HCT116 (cell line): ENCODE measurements at regions not wholly inside any gene's neighbourhood (a gene's known extent, or its start where the extent isn't known, plus 50 kb on each side); places are given as distances from the start of the nearest gene placed in this dataset.

Experiments used
- ATAC-seq: fragments of 200-7000 bp; cut with Tn5 transposase; 2 replicates; pipeline ENCODE4 v1.9.1; 2020; ENCODE audit warnings: mild to moderate bottlenecking, moderate library complexity
- BruUV-seq: library from RNA; stranded (reverse); fragments of 400-500 nt; replicated peaks from 2 replicates; lab custom pipeline; 2021; lab: Mats Ljungman, UMichigan
- CTCF ChIA-PET: fragments of 300-600 bp; sonication (Branson Sonifier 250); formaldehyde crosslinking; loops from one replicate; lab custom pipeline; 2021; ENCODE audit warnings: antibody characterized with exemption; lab: Charles Lee
- POLR2A ChIA-PET: fragments of 300-600, 350-600 bp; sonication (Branson Sonifier 250); formaldehyde crosslinking; loops from one replicate; lab custom pipeline; 2021; ENCODE audit warnings: antibody characterized with exemption; lab: Charles Lee
- RAD21 ChIA-PET, 2 experiments: fragments of 300-600 bp; sonication (Branson Sonifier 250); formaldehyde crosslinking; loops; one replicate each; lab custom pipeline; 2023; ENCODE audit warnings: low total read pairs in 2 of 2; ENCODE audit not compliant: uncharacterized antibody in 2 of 2, unreplicated experiment in 2 of 2, low non-redundant PET in 1 of 2; lab: Charles Lee
- DNase-seq: peaks from one replicate; pipeline ENCODE4 v3.0.0-alpha.2; 2010; ENCODE audit warnings: low read depth, low spot score
- H2AFZ ChIP-seq: fragments of 200-600 bp; shearing (Covaris generic), sonication (generic); 2 replicates; pipeline ENCODE4 v1.6.1; 2017; ENCODE audit warnings: low read depth, mixed run types, mixed read lengths, antibody characterized with exemption, low read length; ENCODE audit not compliant: poor library complexity, severe bottlenecking
- H3K27ac ChIP-seq: 2 replicates; pipeline ENCODE4 v1.5.1; 2012; ENCODE audit warnings: low read depth, low read length
- H3K27me3 ChIP-seq: fragments of 200-600 bp; sonication (generic); 2 replicates; pipeline ENCODE4 v1.6.1; 2016; ENCODE audit warnings: mixed run types, low read length, mixed read lengths; ENCODE audit not compliant: insufficient read depth
- H3K36me3 ChIP-seq, 2 experiments: fragments of 200-500 bp in 1 of 2; fragments of 200-600 bp in 1 of 2; sonication (Bioruptor generic) in 1 of 2; sonication (generic) in 1 of 2; 2 replicates each; pipeline versions ENCODE4 v1.5.1 to v1.6.1; 2014 to 2016; ENCODE audit warnings: low read length in 2 of 2, inconsistent platforms in 1 of 2, mixed read lengths in 1 of 2, mixed run types in 1 of 2; ENCODE audit not compliant: insufficient read depth in 2 of 2, control insufficient read depth in 1 of 2
- H3K4me1 ChIP-seq, 2 experiments: fragments of 200-600 bp in 1 of 2; sonication (generic) in 1 of 2; 2 replicates each; pipeline versions ENCODE4 v1.5.1 to v1.6.1; 2012 to 2017; ENCODE audit warnings: low read length in 2 of 2, inconsistent platforms in 1 of 2, mild to moderate bottlenecking in 1 of 2, mixed read lengths in 1 of 2, mixed run types in 1 of 2, moderate library complexity in 1 of 2; ENCODE audit not compliant: insufficient read depth in 2 of 2, control insufficient read depth in 1 of 2
- H3K4me2 ChIP-seq: fragments of 200-600 bp; sonication (generic); 2 replicates; pipeline ENCODE4 v1.6.1; 2017; ENCODE audit warnings: mixed run types, low read length, mixed read lengths
- H3K4me3 ChIP-seq, 2 experiments: fragments of 200-600 bp in 1 of 2; sonication (generic) in 1 of 2; replicated peaks in 1 of 2; 2 replicates each; pipeline ENCODE4 v1.5.1; 2011 to 2016; ENCODE audit warnings: low read length in 2 of 2, control low read depth in 1 of 2, low read depth in 1 of 2, mild to moderate bottlenecking in 1 of 2, mixed read lengths in 1 of 2, mixed run types in 1 of 2
- H3K79me2 ChIP-seq: fragments of 200-600 bp; sonication (generic); 2 replicates; pipeline ENCODE4 v1.6.1; 2017; ENCODE audit warnings: mild to moderate bottlenecking, mixed run types, low read length, moderate library complexity, mixed read lengths; ENCODE audit not compliant: insufficient read depth
- H3K9ac ChIP-seq: fragments of 200-600 bp; sonication (generic); 2 replicates; pipeline ENCODE4 v1.6.1; 2016; ENCODE audit warnings: low read length, mixed read lengths
- H3K9me2 ChIP-seq: fragments of 200-600 bp; sonication (generic), shearing (Covaris generic); 2 replicates; pipeline ENCODE4 v1.6.1; 2017; ENCODE audit warnings: mixed run types, mild to moderate bottlenecking, moderate library complexity; ENCODE audit not compliant: insufficient read depth
- H3K9me3 ChIP-seq, 2 experiments: fragments of 200-500 bp in 1 of 2; fragments of 200-600 bp in 1 of 2; sonication (Bioruptor generic) in 1 of 2; sonication (generic) in 1 of 2; 2 replicates each; pipeline ENCODE4 v1.6.1; 2014 to 2017; ENCODE audit warnings: low read length in 2 of 2, mixed read lengths in 2 of 2, inconsistent platforms in 1 of 2, low read depth in 1 of 2, mild to moderate bottlenecking in 1 of 2, mixed run types in 1 of 2, moderate library complexity in 1 of 2; ENCODE audit not compliant: control insufficient read depth in 1 of 2, insufficient read depth in 1 of 2
- H4K20me1 ChIP-seq: fragments of 200-600 bp; sonication (generic), shearing (Covaris generic); 2 replicates; pipeline ENCODE4 v1.6.1; 2017; ENCODE audit warnings: mixed run types, mild to moderate bottlenecking, moderate library complexity; ENCODE audit not compliant: insufficient read depth
- ATF3 ChIP-seq: IDR thresholded peaks from 2 replicates; pipeline ENCODE4 v1.6.1; 2012
- CEBPB ChIP-seq: IDR thresholded peaks from 2 replicates; pipeline ENCODE4 v1.6.1; 2012; ENCODE audit warnings: low read depth
- EGR1 ChIP-seq: IDR thresholded peaks from 2 replicates; pipeline ENCODE4 v1.6.1; 2012; ENCODE audit warnings: low read depth
- ELF1 ChIP-seq: IDR thresholded peaks from 2 replicates; pipeline ENCODE4 v1.6.1; 2012; ENCODE audit warnings: low read depth, borderline replicate concordance
- EZH2phosphoT487 ChIP-seq: fragments of 200-600 bp; IDR thresholded peaks from 2 replicates; pipeline ENCODE4 v1.6.1; 2018; ENCODE audit warnings: antibody characterized with exemption, borderline replicate concordance
- JUND ChIP-seq: IDR thresholded peaks from 2 replicates; pipeline ENCODE4 v1.6.1; 2012
- MAX ChIP-seq: IDR thresholded peaks from 2 replicates; pipeline ENCODE4 v1.6.1; 2012
- POLR2AphosphoS5 ChIP-seq: IDR thresholded peaks from 2 replicates; pipeline ENCODE4 v1.6.1; 2011; ENCODE audit warnings: mild to moderate bottlenecking, low read depth, low read length, moderate library complexity
- RAD21 ChIP-seq: IDR thresholded peaks from 2 replicates; pipeline ENCODE4 v1.6.1; 2012; ENCODE audit warnings: low read depth, mild to moderate bottlenecking
- REST ChIP-seq: IDR thresholded peaks from 2 replicates; pipeline ENCODE4 v1.6.1; 2012; ENCODE audit warnings: low read depth
- SIN3A ChIP-seq: IDR thresholded peaks from 2 replicates; pipeline ENCODE4 v1.6.1; 2012; ENCODE audit warnings: low read depth
- YY1 ChIP-seq: IDR thresholded peaks from 2 replicates; pipeline ENCODE4 v1.6.1; 2011; ENCODE audit warnings: low read length, low read depth, moderate library complexity, mild to moderate bottlenecking; ENCODE audit not compliant: insufficient replicate concordance; ENCODE audit errors: extremely low read depth
- ZBTB33 ChIP-seq: IDR thresholded peaks from 2 replicates; pipeline ENCODE4 v1.6.1; 2011; ENCODE audit warnings: mild to moderate bottlenecking, low read length, moderate library complexity; ENCODE audit not compliant: insufficient replicate concordance; ENCODE audit errors: extremely low read depth
- ZFX ChIP-seq: fragments of 450-650 bp; IDR thresholded peaks from 2 replicates; pipeline ENCODE4 v1.6.1; 2017
- ZNF274 ChIP-seq: fragments of 200-500 bp; sonication (Bioruptor generic); IDR thresholded peaks from 2 replicates; pipeline ENCODE4 v1.6.1; 2014; ENCODE audit warnings: mild to moderate bottlenecking, low read depth, low read length, inconsistent platforms
- intact Hi-C: fragments of 100-400 bp; cut with micrococcal nuclease; formaldehyde crosslinking; loops from 2 replicates; pipeline ENCODE4 v1.10.0; 2022
- TF ChIP-seq, protein P1 (sequence below), 3 experiments: fragments of 200-600 bp in 1 of 3; sonication (generic) in 1 of 3; IDR thresholded peaks in 2 of 3; conservative IDR thresholded peaks in 1 of 3; 2 replicates each; pipeline ENCODE4 v1.5.1; 2012 to 2017; ENCODE audit warnings: low read depth in 2 of 3, low read length in 2 of 3, antibody characterized with exemption in 1 of 3, borderline replicate concordance in 1 of 3, control low read depth in 1 of 3, mild to moderate bottlenecking in 1 of 3, mixed read lengths in 1 of 3, mixed run types in 1 of 3, moderate library complexity in 1 of 3; ENCODE audit not compliant: insufficient read depth in 1 of 3

DNA sequence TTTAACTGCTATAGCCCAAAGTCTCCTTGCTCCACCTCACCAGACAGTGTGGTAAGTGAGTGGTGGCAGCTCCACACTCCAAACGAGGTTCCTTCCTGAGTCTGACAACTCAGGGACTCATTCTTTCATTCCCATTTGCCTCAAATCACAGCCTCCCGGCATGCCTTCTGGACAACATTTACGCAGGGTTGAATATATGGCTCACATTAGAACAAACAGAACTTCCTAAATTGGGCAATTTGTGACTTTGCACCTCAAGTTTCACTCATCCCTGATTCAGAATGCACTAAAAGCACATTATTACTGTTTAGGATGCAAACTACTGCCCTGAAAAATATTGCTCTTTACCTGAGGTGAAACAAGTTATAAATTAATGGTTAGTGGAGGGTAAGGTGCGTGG lies 224.6 kb upstream of the PPARGC1A start:
- DNase-seq (no peak), ATAC-seq (no peak)
- H3K27ac ChIP-seq = no peak overlapping the region
- no peaks in the 10 kb centered on the region for H3K4me1 ChIP-seq
- no peaks in the 10 kb centered on the region for H3K36me3 ChIP-seq
- peaks cover 0 to 9% of the 10 kb centered on the region in 2 experiments; a peak in 2 of 4 replicates for H3K9me3 ChIP-seq
- CTCF ChIA-PET = no interaction called here
- H3K9me2 ChIP-seq = no peaks in the 10 kb centered on the region
- no peak overlapping the region for H3K4me2 ChIP-seq
- no peaks in the 10 kb centered on the region for H3K79me2 ChIP-seq
- no peak overlapping the region for H2AFZ ChIP-seq
- BruUV-seq = no TSS peak
- intact Hi-C loops = no loop called here
- POLR2A ChIA-PET = no interaction called here
- no peak overlapping the region for H3K9ac ChIP-seq
- H3K27me3 ChIP-seq = no peaks in the 10 kb centered on the region
- H4K20me1 ChIP-seq = no peaks in the 10 kb centered on the region
- H3K4me3 ChIP-seq = no peak overlapping the region
- TF ChIP-seq CEBPB (no peak), YY1 (no peak), EGR1 (no peak), JUND (no peak), ZNF274 (no peak), POLR2AphosphoS5 (no peak), ZFX (no peak), ZBTB33 (no peak), ELF1 (no peak), RAD21 (no peak), ATF3 (no peak), SIN3A (no peak), EZH2phosphoT487 (no peak), REST (no peak), MAX (no peak)
- TF ChIP-seq, protein P1, sequence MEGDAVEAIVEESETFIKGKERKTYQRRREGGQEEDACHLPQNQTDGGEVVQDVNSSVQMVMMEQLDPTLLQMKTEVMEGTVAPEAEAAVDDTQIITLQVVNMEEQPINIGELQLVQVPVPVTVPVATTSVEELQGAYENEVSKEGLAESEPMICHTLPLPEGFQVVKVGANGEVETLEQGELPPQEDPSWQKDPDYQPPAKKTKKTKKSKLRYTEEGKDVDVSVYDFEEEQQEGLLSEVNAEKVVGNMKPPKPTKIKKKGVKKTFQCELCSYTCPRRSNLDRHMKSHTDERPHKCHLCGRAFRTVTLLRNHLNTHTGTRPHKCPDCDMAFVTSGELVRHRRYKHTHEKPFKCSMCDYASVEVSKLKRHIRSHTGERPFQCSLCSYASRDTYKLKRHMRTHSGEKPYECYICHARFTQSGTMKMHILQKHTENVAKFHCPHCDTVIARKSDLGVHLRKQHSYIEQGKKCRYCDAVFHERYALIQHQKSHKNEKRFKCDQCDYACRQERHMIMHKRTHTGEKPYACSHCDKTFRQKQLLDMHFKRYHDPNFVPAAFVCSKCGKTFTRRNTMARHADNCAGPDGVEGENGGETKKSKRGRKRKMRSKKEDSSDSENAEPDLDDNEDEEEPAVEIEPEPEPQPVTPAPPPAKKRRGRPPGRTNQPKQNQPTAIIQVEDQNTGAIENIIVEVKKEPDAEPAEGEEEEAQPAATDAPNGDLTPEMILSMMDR (IDR thresholded peaks at IDR 0.05 in 2 of 3, conservative IDR thresholded peaks at IDR 0.05 in 1 of 3; ENCODE audit: borderline replicate concordance in 1 of 3, insufficient read depth in 1 of 3, low read depth in 2 of 3, low read length in 2 of 3) = no peak
- RAD21 ChIA-PET = no interaction called here
